ENCODE measurements at regions not wholly inside any gene's neighbourhood (a gene's known extent, or its start where the extent isn't known, plus 50 kb on each side); places are given as distances from the start of the nearest gene placed in this dataset.

- no peak overlapping the region for H3K4me3 ChIP-seq (ENCODE audit: low read depth, low read length)
- no peak for TF ChIP-seq CTCF (IDR thresholded peaks at IDR 0.05; ENCODE audit: control insufficient read depth, extremely low read depth, insufficient read depth)
- no peak for DNase-seq (ENCODE audit: low read depth)
Measured at GRCh38 chr10:118237930-118238329, 104.2 kb downstream of the FAM204A start.

DNA sequence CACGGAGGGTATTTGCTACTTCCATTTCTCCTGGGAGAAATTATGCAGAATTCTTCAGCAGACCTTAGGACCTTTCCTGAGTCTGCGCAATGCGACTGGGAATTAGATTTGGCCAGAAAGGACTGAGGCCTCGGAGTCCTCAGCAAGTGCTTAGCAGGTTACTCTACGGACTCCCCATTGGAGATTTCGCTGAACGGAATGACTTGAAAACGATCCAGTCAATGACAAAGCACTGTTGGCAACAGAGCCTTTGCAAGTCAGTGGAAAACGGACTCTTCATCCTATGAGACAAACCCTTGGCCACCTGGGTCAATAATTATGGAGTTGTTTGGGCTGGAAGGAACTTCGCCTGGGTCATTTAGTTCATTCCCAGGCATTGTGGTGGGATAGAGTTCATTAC lies 107.4 kb downstream of the FAM204A start:
- H3K4me3 ChIP-seq (ENCODE audit: low read depth, low read length), result no peak overlapping the region
- TF ChIP-seq CTCF (IDR thresholded peaks at IDR 0.05; ENCODE audit: control insufficient read depth, extremely low read depth, insufficient read depth), result no peak
- DNase-seq (ENCODE audit: low read depth), result no peak

GRCh38 chr10:118220346-118220850 lies 121.7 kb downstream of the FAM204A start:
- DNase-seq (ENCODE audit: low read depth), result no peak
- no peak for TF ChIP-seq CTCF (IDR thresholded peaks at IDR 0.05; ENCODE audit: control insufficient read depth, extremely low read depth, insufficient read depth)
- no peak overlapping the region for H3K4me3 ChIP-seq (ENCODE audit: low read depth, low read length)

DNA sequence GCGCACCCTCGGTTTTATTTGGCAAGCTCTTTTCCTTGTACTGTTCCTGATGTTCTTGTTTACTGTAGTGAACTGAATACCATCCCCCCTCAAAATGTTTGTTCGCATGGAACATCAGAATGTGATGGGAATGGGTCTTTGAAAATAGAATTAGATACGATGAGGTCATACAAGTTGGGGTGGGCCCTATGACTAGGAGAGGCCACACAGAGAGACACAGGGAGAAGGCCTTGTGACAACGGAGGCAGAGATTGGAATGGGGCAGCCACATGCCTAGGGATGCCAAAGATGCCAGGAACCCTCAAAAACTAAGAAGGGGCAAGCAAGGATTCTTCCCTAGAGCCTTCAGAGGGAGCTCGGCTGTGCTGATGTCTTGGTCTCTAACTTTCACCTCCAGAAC lies 123.6 kb downstream of the FAM204A start:
- no peak overlapping the region for H3K4me3 ChIP-seq (ENCODE audit: low read depth, low read length)
- no peak for DNase-seq (ENCODE audit: low read depth)
- no peak for TF ChIP-seq CTCF (IDR thresholded peaks at IDR 0.05; ENCODE audit: control insufficient read depth, extremely low read depth, insufficient read depth)

DNA sequence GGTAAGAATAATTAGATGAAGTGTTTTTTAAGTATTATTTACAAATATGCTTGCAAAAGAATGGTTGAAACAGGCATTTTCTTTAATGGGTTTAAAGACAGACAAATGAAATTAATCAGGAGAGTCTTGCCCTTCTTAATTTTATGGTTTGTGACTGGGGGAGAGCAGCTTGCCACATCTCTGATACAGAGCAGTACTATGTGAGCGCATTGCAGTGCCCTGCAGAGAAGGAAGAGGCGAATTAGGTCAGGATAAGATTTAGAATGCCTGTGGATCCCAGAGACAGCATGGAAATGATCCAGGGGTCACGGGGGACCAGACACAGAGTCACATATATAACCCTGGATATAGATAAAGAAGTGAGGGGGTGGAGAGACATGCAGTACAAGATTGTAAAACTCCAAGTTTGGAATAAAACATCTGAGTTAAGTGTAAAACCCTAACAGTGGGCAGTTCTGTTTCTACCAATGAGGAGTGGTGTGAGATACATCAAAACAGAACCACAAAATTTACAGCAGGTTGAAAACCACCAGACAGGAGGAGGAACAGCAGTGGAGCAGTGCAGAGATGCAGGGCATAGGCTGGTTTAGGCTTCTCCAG lies 125.5 kb downstream of the FAM204A start:
- no peak for TF ChIP-seq CTCF (IDR thresholded peaks at IDR 0.05; ENCODE audit: control insufficient read depth, extremely low read depth, insufficient read depth)
- no peak for DNase-seq (ENCODE audit: low read depth)

DNA sequence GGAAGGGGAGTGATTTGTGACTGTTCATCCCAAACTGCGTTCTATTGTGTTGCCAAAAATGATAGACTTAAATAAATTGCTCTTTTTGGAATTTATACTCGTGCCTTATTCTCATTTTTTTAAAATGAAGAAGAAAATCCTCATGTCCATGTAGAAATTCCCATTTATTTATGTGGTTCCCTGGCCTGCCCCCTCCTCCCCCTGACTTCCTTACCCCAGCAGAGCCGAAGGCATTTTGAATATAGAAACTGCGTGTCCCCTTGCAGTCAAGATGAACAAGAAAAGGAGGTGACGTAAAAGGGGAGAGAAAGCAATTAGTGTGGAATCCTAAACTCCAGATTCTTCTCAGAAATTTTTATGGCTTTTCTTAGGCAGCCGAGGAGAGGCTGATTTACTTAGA lies 126.1 kb downstream of the FAM204A start:
- TF ChIP-seq CTCF (IDR thresholded peaks at IDR 0.05; ENCODE audit: control insufficient read depth, extremely low read depth, insufficient read depth), result no peak
- no peak overlapping the region for H3K4me3 ChIP-seq (ENCODE audit: low read depth, low read length)
- no peak for DNase-seq (ENCODE audit: low read depth)

More for the DNA sequence above, 125.5 kb downstream of the FAM204A start:
- H3K4me3 ChIP-seq (ENCODE audit: low read depth, low read length), result no peak overlapping the region

DNA sequence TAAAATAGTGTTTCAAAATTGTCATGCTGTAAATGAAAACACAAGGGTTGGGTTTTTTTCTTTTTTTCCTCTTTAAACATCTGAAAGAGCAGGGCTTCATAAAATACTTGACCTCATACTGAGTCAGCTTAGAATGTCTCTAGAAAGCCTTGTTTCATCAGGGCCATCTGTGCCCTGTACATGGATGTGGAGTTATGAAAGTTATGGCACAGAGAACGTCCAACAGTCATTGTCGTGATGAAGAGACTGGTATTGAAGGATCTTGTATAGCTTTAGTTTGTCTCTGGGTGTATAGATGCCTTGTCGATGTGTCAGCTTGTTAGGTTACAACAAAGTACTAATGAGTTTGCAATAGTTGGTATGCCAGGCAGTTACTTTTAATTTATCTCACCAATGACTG lies 127.3 kb downstream of the FAM204A start:
- DNase-seq (ENCODE audit: low read depth), result no peak
- TF ChIP-seq CTCF (IDR thresholded peaks at IDR 0.05; ENCODE audit: control insufficient read depth, extremely low read depth, insufficient read depth), result no peak
- no peak overlapping the region for H3K4me3 ChIP-seq (ENCODE audit: low read depth, low read length)

Data from LNCaP clone FGC (cell line).